ENCODE measurements at regions not wholly inside any gene's neighbourhood (a gene's known extent, or its start where the extent isn't known, plus 50 kb on each side); places are given as distances from the start of the nearest gene placed in this dataset.

GRCh38 chr1:181987996-181988395, 73.5 kb downstream of the ZNF648 start:
- TF ChIP-seq CTCF (conservative IDR thresholded peaks at IDR 0.05): no peak
- H3K27ac ChIP-seq: no peak overlapping the region

GRCh38 chr1:181987334-181987895, 74.1 kb downstream of the ZNF648 start:
- H3K27ac ChIP-seq: no peak overlapping the region
- no peak for TF ChIP-seq CTCF (conservative IDR thresholded peaks at IDR 0.05)

- no peak for TF ChIP-seq CTCF (conservative IDR thresholded peaks at IDR 0.05)
- no peak overlapping the region for H3K27ac ChIP-seq
Measured at GRCh38 chr1:181986907-181987305, 74.6 kb downstream of the ZNF648 start.

- H3K27ac ChIP-seq: no peak overlapping the region
- TF ChIP-seq CTCF (conservative IDR thresholded peaks at IDR 0.05): no peak
Measured at GRCh38 chr1:181985936-181986906, 75.3 kb downstream of the ZNF648 start.

GRCh38 chr1:181985281-181985680, 76.2 kb downstream of the ZNF648 start:
- no peak for TF ChIP-seq CTCF (conservative IDR thresholded peaks at IDR 0.05)

GRCh38 chr1:181984006-181984405, 77.5 kb downstream of the ZNF648 start:
- H3K27ac ChIP-seq: no peak overlapping the region
- no peak for TF ChIP-seq CTCF (conservative IDR thresholded peaks at IDR 0.05)

More at GRCh38 chr1:181985281-181985680, 76.2 kb downstream of the ZNF648 start:
- H3K27ac ChIP-seq: no peak overlapping the region

GRCh38 chr1:181981821-181982220, 79.7 kb downstream of the ZNF648 start:
- no peak for TF ChIP-seq CTCF (conservative IDR thresholded peaks at IDR 0.05)
- H3K27ac ChIP-seq: no peak overlapping the region
